ENCODE measurements at regions not wholly inside any gene's neighbourhood (a gene's known extent, or its start where the extent isn't known, plus 50 kb on each side); places are given as distances from the start of the nearest gene placed in this dataset.

DNA sequence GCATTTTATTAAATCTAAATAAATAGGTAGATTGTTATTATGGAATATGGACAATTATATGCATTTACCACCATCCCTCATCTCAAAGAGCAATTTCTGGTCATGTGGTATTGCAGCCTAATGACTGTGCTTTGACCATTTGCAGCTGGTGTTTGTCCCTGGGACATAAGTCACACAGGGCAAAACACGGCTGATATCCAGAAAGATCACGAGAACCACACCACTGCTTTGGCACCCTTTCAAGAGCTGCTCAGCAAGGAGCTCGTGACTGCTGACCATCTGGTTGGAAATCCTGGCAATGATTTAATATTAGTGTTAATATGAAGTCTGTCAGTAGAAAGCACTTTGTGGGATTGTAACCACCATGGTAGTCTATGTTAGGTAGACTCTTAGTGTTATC, 545.0 kb downstream of the GBA3 start:
- DNase-seq: no peak

DNA sequence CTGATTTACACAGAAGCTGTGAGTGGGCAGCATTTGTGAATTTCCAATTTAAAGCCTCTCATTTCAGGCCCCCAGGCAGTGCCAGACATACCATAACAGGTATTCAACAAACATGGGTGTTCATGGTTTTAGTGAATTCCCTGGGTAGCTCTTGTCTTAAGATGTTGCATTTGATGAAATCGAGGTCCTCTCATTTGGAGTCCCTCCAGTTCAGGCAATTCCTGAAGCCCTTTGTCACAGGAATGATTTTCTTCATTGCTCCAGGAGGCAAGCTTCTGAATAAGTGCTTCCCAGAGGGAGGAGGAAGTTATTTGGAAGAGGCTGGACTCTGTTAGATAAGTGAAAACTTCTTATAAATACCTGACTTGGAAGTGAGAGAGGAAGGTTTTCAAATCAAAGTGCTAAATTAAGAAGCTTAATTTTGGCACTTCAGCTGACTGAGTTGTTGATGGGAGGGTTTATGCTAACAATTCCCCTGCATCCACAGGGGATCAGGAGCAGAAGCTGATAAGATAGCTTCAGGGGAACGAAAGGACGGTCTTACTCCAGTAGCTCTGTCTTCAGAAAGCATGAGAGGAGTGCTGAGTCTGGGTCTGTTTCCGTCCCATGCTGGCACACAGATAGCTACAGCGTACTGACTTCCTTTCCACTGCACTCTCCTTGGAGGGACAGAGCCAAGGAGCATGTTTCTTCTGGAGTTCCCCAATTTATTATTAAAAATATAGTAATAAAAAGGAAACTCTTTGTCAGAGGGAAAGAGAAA, 543.1 kb downstream of the GBA3 start:
- DNase-seq: no peak

DNA sequence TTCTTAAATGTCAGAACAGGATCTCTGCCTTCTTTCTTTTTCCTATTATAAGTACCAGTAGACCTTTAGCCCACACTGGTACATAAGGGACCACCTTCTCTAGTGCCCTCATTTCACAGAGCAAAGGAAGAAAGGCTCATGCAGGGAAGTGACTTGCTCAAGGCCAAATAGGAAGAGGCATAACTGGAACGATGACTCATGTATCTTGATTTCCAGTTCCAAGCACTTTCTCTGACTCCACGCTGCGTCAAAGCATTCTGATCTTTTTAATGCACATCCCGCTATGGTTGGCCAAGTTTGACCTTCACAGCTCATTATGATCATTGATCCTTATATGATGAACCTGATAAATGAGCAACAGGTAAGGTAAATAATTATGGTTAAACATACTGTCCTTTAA, 542.0 kb downstream of the GBA3 start:
- no peak for DNase-seq

DNA sequence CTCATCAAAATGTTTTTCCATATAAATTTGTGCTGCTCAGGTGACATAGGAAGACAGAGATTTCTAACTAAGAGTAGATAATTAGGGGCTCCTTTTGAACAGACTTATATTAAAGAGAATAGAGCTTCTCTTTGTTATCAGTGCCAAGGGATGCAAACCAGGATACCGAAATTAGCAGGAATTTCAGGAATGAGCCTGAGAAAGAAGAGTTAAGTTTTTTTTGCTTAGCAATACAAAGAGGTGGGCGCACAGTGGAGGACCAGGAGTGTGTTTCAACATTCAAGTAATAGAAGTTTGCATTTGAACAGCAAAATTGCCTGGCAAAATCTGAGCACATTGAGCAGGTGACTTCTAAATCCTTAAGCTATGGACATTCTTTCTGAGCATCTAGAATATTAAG, 541.3 kb downstream of the GBA3 start:
- no peak for DNase-seq

DNA sequence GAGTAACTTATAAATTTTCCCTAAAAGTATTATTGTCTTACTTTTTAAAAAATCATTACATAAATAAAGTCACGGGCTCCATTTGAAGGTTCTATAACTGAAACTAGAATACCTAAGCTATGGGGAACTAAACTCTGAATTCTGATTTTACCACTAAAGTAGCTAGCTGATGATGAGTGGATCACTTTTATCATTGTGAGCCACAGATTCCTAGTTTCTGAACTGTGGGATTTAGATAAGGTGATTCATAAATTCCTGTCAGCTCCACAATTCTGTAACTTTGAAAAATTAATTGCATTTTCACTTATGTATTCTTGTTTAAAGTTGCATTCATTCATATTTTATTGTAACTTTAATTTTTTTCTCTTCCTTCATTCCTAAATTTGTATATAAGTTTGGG, 540.9 kb downstream of the GBA3 start:
- no peak for DNase-seq

DNA sequence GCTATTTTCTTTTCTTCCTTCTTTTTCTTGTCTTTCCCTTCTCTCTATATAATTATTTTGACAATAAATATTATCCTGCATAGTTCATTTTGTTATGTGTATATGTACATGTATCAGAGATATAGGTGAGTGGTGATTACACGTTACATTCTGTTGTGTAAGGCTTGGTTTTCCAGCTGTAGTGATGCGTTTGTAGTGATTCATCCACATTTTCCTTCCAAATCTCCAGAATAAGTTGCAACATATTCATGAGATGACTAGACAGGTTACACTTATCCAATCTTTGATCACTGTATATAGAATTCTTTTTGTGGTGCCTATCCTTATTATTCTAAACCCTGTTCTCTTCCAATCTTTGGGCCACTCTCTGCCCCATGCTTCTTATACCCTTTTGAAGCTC, 540.2 kb downstream of the GBA3 start:
- DNase-seq: no peak

DNA sequence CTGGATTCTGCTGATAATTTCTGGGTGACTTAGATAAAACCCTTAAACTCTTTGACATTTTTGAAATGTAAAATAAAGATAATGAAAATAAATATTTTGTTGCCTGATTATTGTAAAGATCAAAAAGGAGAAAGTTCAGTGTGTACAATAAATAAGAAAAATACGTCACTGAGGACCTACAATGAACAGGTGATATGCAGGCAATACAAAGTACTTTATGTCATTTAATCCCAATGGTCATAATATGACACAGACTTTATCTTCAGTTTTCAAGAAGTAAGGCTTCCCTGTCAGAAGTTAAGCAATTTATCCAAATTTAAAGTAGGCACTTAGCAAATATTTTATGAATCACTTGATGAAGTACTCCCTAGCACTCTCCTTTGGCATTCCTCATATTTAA, 532.8 kb downstream of the GBA3 start:
- DNase-seq: no peak

DNA sequence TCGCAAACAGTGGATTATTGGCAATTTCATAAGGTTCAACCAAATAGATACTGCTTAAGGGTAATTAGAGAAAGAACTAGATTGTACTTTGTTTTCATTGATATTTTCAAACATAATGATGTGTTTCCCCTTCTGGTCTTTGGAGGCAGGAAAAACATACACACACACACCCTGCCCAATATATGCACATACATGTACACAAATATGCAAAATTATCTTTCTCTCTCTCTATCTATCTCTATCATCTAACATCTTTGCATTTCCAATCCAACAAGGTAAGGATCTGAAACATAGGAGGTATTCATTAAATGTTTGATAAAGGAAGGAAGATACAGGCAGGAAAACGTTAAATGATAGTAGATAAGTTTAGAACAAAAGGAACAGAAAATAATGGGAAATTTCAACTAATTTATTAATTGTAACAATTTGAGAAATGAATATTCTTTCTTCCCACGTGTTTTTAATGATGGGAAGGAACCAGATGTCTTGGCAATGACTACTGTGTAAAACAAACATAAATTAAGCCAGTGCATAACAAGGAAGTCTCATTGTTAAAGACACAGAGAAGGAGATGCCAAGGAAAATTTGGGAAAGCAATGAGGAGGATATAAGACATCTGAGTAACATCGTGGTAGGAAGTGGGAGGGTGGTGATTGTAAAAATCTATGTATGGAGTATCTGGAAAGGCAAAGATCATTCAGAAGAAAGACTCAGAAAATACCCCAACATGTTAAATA, 532.1 kb downstream of the GBA3 start:
- no peak for DNase-seq

DNA sequence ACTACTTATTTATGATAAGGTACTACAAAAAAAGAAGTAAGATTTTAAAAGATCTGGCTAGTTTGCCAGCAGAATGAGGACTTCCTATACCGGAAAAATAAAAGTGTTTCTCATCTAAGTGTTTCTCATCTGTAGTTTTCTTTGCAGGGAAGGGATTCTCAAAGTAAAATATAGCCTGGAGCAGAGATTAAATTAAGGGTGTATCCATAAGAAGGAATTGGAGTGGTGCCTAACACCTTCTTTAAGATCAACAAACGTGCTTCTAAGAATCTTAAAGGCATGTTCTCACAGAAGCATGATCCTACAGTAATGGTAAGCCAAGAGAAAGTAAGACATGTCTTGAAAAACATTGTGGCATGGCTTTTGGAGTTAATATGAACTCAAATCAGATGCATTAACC, 528.2 kb downstream of the GBA3 start:
- no peak for DNase-seq

DNA sequence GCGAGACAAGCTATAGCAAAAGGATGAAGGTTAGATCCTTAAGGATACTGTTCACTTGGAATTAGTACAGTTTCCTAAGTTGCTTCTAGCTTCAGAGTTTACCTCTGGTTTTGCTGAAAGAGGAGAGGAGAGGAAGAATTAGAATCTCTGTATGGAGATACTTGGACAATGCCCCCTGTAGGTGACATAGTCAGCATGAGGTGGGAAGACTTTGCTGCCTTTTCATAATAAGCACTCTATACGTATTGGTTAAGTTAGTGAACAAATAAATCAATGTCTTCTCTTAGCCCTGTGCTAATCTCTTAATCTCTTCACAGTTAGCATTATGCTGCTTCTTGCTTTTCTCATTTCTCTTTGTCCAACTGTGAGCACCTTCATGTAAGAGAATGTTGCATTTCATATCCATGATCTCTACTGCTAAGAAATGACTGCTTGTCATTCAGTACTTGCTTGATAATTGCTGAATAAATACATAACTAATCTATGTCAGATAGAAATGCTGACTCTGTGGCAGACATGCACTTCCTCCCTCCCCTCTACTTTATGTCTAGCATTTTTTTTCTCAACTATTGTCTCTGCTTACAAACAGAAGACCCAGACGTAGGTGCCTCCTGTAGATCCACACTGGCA, 527.2 kb downstream of the GBA3 start:
- DNase-seq: no peak

DNA sequence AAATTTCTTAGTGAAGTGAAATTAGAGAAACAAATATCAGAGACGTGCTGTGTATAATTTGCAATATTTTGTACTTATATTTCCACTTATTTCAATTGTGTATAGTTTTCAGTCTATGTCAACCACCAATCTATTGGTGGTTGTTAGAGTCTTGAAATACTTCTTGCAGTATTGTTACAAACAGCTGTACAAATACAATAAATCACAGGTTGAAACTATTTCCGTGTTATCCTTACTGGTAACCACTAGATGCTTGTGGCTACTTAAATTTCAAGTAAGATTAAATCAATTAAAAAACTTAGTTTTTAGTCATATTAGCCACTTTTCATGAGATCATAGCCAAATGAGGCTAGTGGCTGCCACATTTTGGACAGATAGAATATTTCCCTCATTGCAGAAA, 520.5 kb downstream of the GBA3 start:
- DNase-seq: no peak

DNA sequence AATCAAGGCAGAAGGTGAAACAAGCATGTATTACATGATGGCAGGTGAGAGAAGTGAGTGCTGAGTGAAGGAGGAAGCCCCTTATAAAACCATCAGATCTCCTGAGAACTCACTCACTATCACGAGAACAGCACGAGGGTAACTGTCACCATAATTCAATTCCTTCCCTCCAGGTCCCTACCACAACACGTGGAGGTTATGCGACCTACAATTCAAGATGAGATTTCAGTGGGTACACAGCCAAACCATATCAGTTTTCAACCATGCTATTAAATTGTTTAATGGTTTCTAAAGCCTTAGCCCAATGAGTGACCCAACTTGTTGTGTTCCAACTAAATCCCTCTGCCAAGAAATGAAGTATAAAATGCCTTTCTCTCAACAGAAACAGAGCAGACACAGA, 519.8 kb downstream of the GBA3 start:
- DNase-seq: no peak

DNA sequence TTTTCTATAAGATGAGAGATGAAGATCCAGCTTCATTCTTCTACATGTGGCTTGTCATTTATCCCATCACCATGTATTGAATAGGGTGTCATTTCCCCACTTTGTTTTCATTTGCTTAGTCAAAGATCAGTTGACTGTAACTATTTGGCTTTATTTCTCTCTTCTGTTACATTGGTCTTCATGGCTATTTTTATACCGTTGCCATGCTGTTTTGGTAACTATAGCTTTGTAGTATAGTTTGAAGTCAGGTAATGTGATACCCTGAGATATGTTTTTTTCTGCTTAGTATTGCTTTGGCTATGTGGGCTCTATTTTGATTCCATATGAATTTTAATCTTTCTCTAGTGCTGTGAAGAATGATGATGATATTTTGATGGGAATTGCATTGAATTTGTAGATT, 514.3 kb downstream of the GBA3 start:
- no peak for DNase-seq

DNA sequence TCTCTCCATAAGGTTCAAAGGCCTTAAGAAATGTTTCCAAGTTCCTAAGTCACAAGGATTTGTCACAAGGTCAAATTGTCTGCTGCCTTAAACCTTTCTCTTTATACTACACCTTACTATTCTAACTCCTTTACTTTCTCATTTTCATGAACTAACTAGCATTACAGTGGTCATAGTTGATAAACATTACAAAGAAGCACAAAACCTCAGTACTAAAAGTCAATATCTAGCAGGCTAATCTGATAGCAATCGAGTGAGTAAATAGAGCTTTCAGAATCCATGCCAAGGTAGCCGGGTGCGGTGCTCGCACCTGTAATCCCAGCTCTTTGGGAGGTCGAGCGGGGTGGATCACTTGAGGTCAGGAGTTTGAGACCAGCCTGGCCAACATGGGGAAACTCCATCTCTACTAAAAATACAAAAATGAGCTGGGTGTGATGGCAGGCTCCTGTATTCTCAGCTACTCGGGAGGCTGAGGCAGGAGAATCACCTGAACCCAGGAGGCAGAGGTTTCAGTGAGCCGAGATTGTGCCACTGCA, 510.0 kb downstream of the GBA3 start:
- DNase-seq: no peak

DNA sequence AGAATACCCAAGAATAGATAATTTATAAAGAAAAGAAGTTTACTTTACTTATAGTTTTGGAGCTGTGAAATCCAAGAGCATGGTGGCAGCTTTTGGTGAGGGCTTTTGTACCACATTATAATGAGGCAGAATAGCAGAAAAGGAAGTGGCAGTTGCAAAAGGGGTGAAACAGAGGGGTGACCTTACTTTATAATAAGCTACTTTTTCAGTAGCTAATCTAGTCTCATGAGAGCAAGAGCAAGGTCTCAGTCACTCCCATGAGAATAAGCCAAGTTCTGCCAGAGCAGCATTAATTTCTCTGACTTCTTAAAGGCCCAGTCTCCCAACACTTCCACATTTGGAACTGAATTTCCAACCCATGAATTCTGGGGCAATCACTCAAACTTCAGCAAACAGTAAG, 502.0 kb downstream of the GBA3 start:
- DNase-seq: no peak

DNA sequence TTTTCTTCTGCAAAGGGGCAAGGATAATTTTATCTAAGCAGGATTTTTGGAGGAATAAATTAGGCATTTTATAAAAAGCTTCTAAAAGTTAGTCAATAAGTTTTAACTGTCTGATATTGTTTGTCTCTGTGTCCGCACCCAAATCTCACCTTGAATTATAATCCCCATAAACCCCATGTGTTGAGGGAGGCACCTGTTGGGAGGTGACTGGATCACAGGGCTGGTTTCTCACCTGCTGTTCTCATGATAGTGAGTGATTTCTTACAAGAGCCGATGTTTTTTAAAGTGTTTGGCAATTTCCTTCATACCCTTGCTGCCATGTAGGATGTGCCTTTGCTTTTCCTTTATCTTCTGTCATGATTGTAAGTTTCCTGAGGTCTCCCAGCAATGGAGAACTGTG, 481.4 kb downstream of the GBA3 start:
- no peak for DNase-seq

DNA sequence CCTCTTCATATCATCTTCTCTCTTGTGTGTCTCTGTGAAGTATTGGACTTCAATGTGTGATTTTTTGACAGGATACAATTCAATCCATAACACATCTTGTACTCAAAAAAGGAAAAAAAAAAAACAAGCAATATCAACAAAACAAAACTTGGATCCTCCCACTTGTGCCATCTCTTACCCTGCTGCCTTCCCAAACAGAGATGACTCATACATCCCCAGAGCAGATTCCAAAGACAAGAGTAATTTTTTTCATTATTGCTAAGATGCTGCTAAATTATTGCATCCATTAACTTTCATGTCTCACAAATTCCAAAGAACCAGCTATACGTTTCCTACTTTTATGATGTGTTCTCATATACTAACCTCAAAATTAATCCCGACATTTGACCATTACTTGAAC, 479.2 kb downstream of the GBA3 start:
- no peak for DNase-seq

DNA sequence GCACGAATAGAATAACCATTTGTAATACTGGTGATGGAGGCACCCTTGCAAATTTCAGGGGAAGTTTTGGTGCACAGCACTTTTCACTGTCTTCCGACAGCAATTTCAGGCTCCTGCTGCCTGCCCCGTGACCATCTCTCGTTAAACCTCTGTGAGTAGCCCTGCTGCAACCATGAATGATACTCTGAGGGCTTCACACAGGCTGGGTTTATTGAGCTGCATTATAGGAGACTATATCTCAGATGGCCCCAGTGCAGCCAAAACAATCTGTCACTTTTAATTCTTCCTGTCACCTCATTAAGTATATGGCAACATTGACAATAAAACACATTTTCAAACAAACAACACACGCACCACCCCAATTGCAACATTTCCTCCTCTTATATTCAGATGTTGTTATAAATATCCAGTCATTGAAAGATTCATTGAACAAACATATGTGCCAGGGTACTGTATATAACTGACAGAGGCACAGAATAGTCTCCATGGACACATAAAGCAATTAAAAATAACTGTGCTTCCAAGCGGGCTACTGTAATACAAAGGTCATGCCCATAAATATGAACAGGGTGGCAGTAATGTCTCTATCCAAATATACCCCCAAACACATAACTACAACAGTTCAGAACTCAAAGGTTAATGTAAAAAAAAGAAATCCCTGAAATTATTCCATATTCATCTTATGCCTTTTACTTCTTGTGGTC, 477.0 kb downstream of the GBA3 start:
- peak; percentile 44 for DNase-seq

DNA sequence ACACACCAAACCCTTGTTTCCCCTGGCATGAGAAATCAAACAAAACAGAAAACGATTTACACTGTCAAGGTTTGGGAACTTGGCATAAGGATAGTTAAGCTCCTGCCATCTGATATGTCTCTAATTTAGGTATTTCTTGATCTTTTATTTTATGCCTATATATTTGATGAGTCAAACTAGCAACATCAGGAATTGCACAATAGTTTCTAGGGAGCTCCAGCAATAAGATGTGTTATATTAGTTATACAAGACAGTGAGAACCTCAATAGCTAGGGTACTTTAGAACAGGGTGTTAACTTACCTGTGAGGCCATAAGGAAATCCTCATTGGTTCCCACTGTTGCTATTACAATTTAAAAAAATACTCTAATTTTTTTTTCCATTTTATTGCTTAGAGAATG, 474.2 kb downstream of the GBA3 start:
- DNase-seq: no peak

DNA sequence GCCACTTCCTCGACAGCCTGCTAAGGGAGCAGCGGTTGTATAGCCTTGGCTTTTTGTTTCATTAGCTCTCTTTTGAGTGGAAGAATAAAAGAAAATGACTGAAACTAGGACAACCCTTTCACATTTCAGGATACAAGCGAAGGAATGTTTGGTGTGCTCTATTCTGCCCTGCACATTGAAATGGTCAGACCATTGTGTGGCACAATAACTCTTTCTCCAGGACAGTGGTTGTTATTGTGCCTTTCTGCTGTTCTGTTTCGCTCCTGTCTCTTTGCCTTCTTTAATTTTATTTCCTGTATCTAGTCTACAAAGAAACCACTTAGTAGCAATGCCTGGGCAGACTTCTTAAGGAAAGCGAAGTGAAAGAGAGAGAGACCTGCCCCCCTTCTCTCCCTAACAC, 473.7 kb downstream of the GBA3 start:
- no peak for DNase-seq

DNA sequence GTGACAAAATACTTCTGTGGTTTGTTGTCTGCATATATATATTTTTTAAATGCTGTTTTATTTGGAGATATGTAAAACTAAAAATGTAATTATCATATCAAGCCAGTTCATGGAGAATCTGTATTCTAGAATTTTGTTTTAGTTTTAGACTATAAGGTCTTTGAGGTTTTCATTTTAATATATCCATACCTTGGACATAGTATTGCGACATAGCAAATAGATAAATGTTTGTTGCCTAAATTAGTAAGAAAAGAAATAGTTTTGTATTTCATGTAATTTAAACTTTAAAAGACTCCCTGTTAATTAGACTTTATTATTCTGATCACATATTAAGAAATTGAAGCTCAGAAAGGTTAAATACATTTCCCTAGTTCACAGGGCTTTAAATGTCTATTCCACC, 472.9 kb downstream of the GBA3 start:
- no peak for DNase-seq

DNA sequence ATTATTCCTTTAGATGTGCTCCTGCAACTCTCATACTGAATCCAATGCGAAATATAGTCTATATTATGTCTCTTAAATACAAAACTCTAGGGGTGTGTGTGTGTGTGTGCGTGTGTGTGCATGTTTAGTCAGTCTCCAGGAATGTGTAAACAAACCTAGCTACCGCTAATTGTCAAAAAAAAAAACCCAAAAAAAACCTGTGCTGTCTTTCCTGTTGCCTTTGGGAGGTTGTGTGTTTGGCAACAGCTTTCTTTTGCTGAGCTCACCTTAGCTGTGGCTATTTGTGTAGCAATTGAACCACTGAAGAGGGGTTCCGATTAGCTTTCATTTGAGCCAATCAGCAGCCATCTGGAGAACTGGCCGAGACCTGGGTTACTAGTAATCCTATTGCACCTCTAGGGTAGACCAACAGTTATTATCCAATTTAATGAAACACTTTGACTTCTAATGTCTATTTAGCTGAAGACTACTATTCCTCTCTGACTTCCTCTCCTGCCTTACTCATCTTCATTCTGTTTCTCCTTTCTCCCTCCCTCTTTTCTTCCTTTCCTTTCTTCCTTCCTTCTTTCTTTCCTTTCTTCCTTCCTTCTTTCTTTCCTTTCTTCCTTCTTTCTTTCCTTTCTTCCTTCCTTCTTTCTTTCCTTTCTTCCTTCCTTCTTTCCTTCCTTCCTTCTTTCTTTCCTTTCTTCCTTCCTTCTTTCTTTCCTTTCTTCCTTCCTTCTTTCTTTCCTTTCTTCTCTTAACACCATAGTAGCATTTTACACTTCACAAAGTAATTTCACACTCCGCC, 471.1 kb downstream of the GBA3 start:
- no peak for DNase-seq

DNA sequence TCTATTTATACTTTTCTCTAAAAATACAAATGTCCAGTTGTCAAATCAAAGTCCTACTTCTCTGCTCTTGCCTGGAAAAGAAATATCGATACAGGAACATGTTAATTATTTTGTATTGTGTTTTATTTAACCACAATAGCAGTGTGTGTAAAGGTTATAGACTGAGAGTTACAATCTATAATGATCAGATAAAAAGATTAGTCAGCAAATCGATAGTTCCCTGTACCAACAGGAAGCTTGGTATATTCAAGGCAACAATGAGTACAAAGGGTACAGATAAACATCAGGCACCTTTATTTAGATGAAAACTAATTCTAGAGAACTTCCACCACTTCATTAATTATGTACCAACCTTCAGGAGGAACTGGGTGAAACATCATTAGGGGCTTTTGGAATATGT, 469.5 kb downstream of the GBA3 start:
- no peak for DNase-seq

Measured in retina (tissue), 1 donor.